Tongue (tissue), 1 donor: ENCODE measurements at regions not wholly inside any gene's neighbourhood (a gene's known extent, or its start where the extent isn't known, plus 50 kb on each side); places are given as distances from the start of the nearest gene placed in this dataset.
"Not testable (repeated sequence)": the region's sequence is repeated elsewhere in the genome, so short reads cannot be mapped to it uniquely, and the experiment has no call there.

Source experiments
- DNase-seq: peaks from one replicate; pipeline ENCODE4 v3.0.0-alpha.2; 2015

- not testable (repeated sequence) for DNase-seq
Measured at GRCh38 chr1:220475608-220476007, 52.3 kb upstream of the MARK1 start.

GRCh38 chr1:220475141-220475540 lies 52.8 kb upstream of the MARK1 start:
- DNase-seq = not testable (repeated sequence)

- DNase-seq = no peak
Measured at GRCh38 chr1:220473440-220473839, 54.5 kb upstream of the MARK1 start.

GRCh38 chr1:220462752-220463151 lies 65.2 kb upstream of the MARK1 start:
- DNase-seq = peak; percentile 38

GRCh38 chr1:220458936-220459335 lies 69.0 kb upstream of the MARK1 start:
- DNase-seq = peak; percentile 11

GRCh38 chr1:220457957-220458609 lies 69.9 kb upstream of the MARK1 start:
- no peak for DNase-seq

- no peak for DNase-seq
Measured at GRCh38 chr1:220455559-220455958, 72.4 kb upstream of the MARK1 start.

- DNase-seq = no peak
Measured at GRCh38 chr1:220454155-220454777, 73.7 kb upstream of the MARK1 start.

- DNase-seq = no peak
Measured at GRCh38 chr1:220453371-220453770, 74.6 kb upstream of the MARK1 start.

GRCh38 chr1:220451532-220451931 lies 76.4 kb upstream of the MARK1 start:
- DNase-seq = no peak

- DNase-seq = no peak
Measured at GRCh38 chr1:220450927-220451326, 77.0 kb upstream of the MARK1 start.

GRCh38 chr1:220448217-220448616 lies 79.7 kb upstream of the MARK1 start:
- no peak for DNase-seq

GRCh38 chr1:220444586-220444985 lies 83.3 kb upstream of the MARK1 start:
- DNase-seq = not testable (repeated sequence)

- no peak for DNase-seq
Measured at GRCh38 chr1:220441211-220441610, 86.7 kb upstream of the MARK1 start.

GRCh38 chr1:220438741-220439140 lies 89.2 kb upstream of the MARK1 start:
- DNase-seq = no peak

- DNase-seq = no peak
Measured at GRCh38 chr1:220432408-220432807, 95.5 kb upstream of the MARK1 start.

- peak; percentile 44 for DNase-seq
Measured at GRCh38 chr1:220431554-220432239, 96.2 kb upstream of the MARK1 start.

GRCh38 chr1:220430586-220430985 lies 97.3 kb upstream of the MARK1 start:
- DNase-seq = no peak

GRCh38 chr1:220430059-220430458 lies 97.9 kb upstream of the MARK1 start:
- no peak for DNase-seq

GRCh38 chr1:220426989-220427388 lies 100.9 kb upstream of the MARK1 start:
- DNase-seq = peak; percentile 41

GRCh38 chr1:220425852-220426251 lies 102.1 kb upstream of the MARK1 start:
- DNase-seq = no peak

- peak; percentile 20 for DNase-seq
Measured at GRCh38 chr1:220421508-220421907, 106.4 kb upstream of the MARK1 start.

GRCh38 chr1:220420726-220421125 lies 107.2 kb upstream of the MARK1 start:
- peak; percentile 30 for DNase-seq

- DNase-seq = not testable (repeated sequence)
Measured at GRCh38 chr1:220412382-220412781, 115.6 kb upstream of the MARK1 start.
